ENCODE measurements at regions not wholly inside any gene's neighbourhood (a gene's known extent, or its start where the extent isn't known, plus 50 kb on each side); places are given as distances from the start of the nearest gene placed in this dataset.
"Not testable (repeated sequence)": the region's sequence is repeated elsewhere in the genome, so short reads cannot be mapped to it uniquely, and the experiment has no call there.

- no peak for TF ChIP-seq CTCF (IDR thresholded peaks at IDR 0.05)
- no peak for TF ChIP-seq EP300 (IDR thresholded peaks at IDR 0.05)
- no peak for TF ChIP-seq POLR2AphosphoS5 (IDR thresholded peaks at IDR 0.05)
- TF ChIP-seq POLR2A (IDR thresholded peaks at IDR 0.05), result no peak
- Histone ChIP-seq H3K9me3 (no peaks in the 10 kb centered on the region), H3K27me3 (no peaks in the 10 kb centered on the region), H3K27ac (no peak overlapping the region), H3K4me3 (no peak overlapping the region), H3K4me1 (no peaks in the 10 kb centered on the region), H3K36me3 (no peaks in the 10 kb centered on the region)
- DNase-seq (no peak), ATAC-seq (ENCODE audit: low FRiP score in 2 of 2) (no peak)
- 85 to 88% methylated on average over 5 of the region's 5 CpGs for WGBS, 2 donors
These were observed 143.7 kb downstream of the NR2F2 start for GRCh38 chr15:96474231-96474664.

- no peaks in the 10 kb centered on the region for H3K4me1 ChIP-seq
- H3K27ac ChIP-seq, result no peak overlapping the region
- ATAC-seq (ENCODE audit: low FRiP score in 2 of 2), result no peak
- no peaks in the 10 kb centered on the region for H3K9me3 ChIP-seq
- H3K27me3 ChIP-seq, result no peaks in the 10 kb centered on the region
- no peaks in the 10 kb centered on the region for H3K36me3 ChIP-seq
- DNase-seq, result no peak
- TF ChIP-seq CTCF (IDR thresholded peaks at IDR 0.05) (no peak), EP300 (IDR thresholded peaks at IDR 0.05) (no peak), POLR2AphosphoS5 (IDR thresholded peaks at IDR 0.05) (no peak), POLR2A (IDR thresholded peaks at IDR 0.05) (no peak)
- WGBS, 2 donors, result 85 to 95% methylated on average over 3 of the region's 3 CpGs
- H3K4me3 ChIP-seq, result no peak overlapping the region
These were observed 146.7 kb downstream of the NR2F2 start for GRCh38 chr15:96477227-96477626.

- not testable (repeated sequence) for H3K27me3 ChIP-seq; ATAC-seq (ENCODE audit: low FRiP score in 2 of 2)
- WGBS, 2 donors, result 91% methylated on average over 1 of the region's 1 CpG
These were observed 153.9 kb downstream of the NR2F2 start for GRCh38 chr15:96484412-96484811.

GRCh38 chr15:96484830-96485229 is 154.3 kb downstream of the NR2F2 start:
- no peak for DNase-seq
- Histone ChIP-seq H3K36me3 (no peaks in the 10 kb centered on the region), H3K4me3 (no peak overlapping the region), H3K9me3 (no peaks in the 10 kb centered on the region), H3K4me1 (no peaks in the 10 kb centered on the region), H3K27me3 (no peaks in the 10 kb centered on the region), H3K27ac (no peak overlapping the region)
- no peak for ATAC-seq (ENCODE audit: low FRiP score in 2 of 2)
- no peak for TF ChIP-seq POLR2AphosphoS5 (IDR thresholded peaks at IDR 0.05)

More at GRCh38 chr15:96484412-96484811, 153.9 kb downstream of the NR2F2 start:
- not testable (repeated sequence) for DNase-seq, H3K9me3 ChIP-seq, H3K4me3 ChIP-seq, H3K36me3 ChIP-seq, H3K27ac ChIP-seq, H3K4me1 ChIP-seq

GRCh38 chr15:96487245-96487644 is 156.7 kb downstream of the NR2F2 start:
- 93 to 95% methylated on average over 3 of the region's 3 CpGs for WGBS, 2 donors
- Histone ChIP-seq H3K4me1 (no peaks in the 10 kb centered on the region), H3K27me3 (no peaks in the 10 kb centered on the region), H3K27ac (no peak overlapping the region), H3K4me3 (no peak overlapping the region), H3K36me3 (no peaks in the 10 kb centered on the region), H3K9me3 (no peaks in the 10 kb centered on the region)
- DNase-seq (no peak), ATAC-seq (ENCODE audit: low FRiP score in 2 of 2) (no peak)
- TF ChIP-seq EP300 (IDR thresholded peaks at IDR 0.05) (no peak), POLR2AphosphoS5 (IDR thresholded peaks at IDR 0.05) (no peak), POLR2A (IDR thresholded peaks at IDR 0.05) (no peak), CTCF (IDR thresholded peaks at IDR 0.05) (no peak)

- H3K4me3 ChIP-seq; H3K27me3 ChIP-seq; H3K9me3 ChIP-seq; H3K27ac ChIP-seq; DNase-seq; H3K4me1 ChIP-seq; H3K36me3 ChIP-seq; ATAC-seq (ENCODE audit: low FRiP score in 2 of 2): not testable (repeated sequence)
- WGBS, 2 donors, result 47 to 79% methylated on average over 13 to 15 of the region's 15 CpGs
These were observed 160.7 kb downstream of the NR2F2 start for GRCh38 chr15:96491066-96491699.

- H3K36me3 ChIP-seq; ATAC-seq (ENCODE audit: low FRiP score in 2 of 2); H3K9me3 ChIP-seq; H3K4me1 ChIP-seq; H3K27ac ChIP-seq; H3K4me3 ChIP-seq; H3K27me3 ChIP-seq: not testable (repeated sequence)
- 94% methylated on average over 8 to 28 of the region's 58 CpGs for WGBS, 2 donors
- DNase-seq, result peak in 1 of 2 donors; percentile 76
These were observed 161.5 kb downstream of the NR2F2 start for GRCh38 chr15:96491700-96492644.
